HUES6 (cell line): ENCODE measurements at regions not wholly inside any gene's neighbourhood (a gene's known extent, or its start where the extent isn't known, plus 50 kb on each side); places are given as distances from the start of the nearest gene placed in this dataset.

Experiments
- H3K27ac ChIP-seq: 2 replicates; pipeline ENCODE4 v1.7.0; 2013; ENCODE audit warnings: low read depth, mild to moderate bottlenecking, low read length, inconsistent platforms
- H3K27me3 ChIP-seq: 2 replicates; pipeline ENCODE4 v1.6.1; 2013; ENCODE audit warnings: low read length; ENCODE audit not compliant: control insufficient read depth, insufficient read depth
- H3K36me3 ChIP-seq: 2 replicates; pipeline ENCODE4 v1.6.1; 2013; ENCODE audit warnings: low read length; ENCODE audit not compliant: control insufficient read depth, insufficient read depth
- H3K4me1 ChIP-seq: 2 replicates; pipeline ENCODE4 v1.6.1; 2013; ENCODE audit warnings: low read length; ENCODE audit not compliant: control insufficient read depth, insufficient read depth
- H3K4me3 ChIP-seq: 2 replicates; pipeline ENCODE4 v1.5.1; 2013; ENCODE audit warnings: low read depth, low read length
- H3K9ac ChIP-seq: one replicate; pipeline ENCODE4 v1.6.1; 2013; ENCODE audit warnings: mild to moderate bottlenecking, low read length
- H3K9me3 ChIP-seq: 2 replicates; pipeline ENCODE4 v1.6.1; 2013; ENCODE audit warnings: low read depth, low read length; ENCODE audit not compliant: control insufficient read depth, insufficient read depth

- Histone ChIP-seq H3K9ac (no peak overlapping the region), H3K4me3 (no peak overlapping the region), H3K36me3 (no peaks in the 10 kb centered on the region)
Observed at GRCh38 chr6:92166666-92167065, 1252.7 kb downstream of the EPHA7 start.

DNA sequence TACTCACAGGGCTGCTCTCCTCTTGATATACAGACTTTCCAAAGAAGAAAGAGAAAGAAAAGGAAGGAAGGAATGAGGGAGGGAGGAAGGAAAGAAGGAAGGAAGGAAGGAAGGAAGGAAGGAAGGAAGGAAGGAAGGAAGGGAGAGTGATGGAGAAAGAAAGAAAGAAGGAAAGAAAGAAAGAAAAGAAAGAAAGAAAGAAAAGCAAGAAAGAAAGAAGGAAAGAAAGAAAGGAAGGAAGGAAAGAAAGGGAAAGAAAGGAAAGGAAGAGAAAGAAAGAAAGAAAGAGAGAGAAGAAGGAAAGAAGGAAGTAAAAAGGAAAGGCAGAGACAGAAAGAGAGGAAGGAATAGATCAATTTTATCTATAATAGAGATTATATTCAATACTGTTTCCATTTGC lies 1257.4 kb downstream of the EPHA7 start:
- no peak overlapping the region for H3K4me3 ChIP-seq
- no peaks in the 10 kb centered on the region for H3K27me3 ChIP-seq
- H3K4me1 ChIP-seq = no peaks in the 10 kb centered on the region
- no peaks in the 10 kb centered on the region for H3K36me3 ChIP-seq
- no peak overlapping the region for H3K9ac ChIP-seq
- no peaks in the 10 kb centered on the region; the same call in 1 of the 2 replicates for H3K9me3 ChIP-seq
- H3K27ac ChIP-seq = no peak overlapping the region

More at GRCh38 chr6:92166666-92167065, 1252.7 kb downstream of the EPHA7 start:
- Histone ChIP-seq H3K9me3 (no peaks in the 10 kb centered on the region; the same call in 1 of the 2 replicates), H3K4me1 (no peaks in the 10 kb centered on the region), H3K27me3 (no peaks in the 10 kb centered on the region), H3K27ac (no peak overlapping the region)

DNA sequence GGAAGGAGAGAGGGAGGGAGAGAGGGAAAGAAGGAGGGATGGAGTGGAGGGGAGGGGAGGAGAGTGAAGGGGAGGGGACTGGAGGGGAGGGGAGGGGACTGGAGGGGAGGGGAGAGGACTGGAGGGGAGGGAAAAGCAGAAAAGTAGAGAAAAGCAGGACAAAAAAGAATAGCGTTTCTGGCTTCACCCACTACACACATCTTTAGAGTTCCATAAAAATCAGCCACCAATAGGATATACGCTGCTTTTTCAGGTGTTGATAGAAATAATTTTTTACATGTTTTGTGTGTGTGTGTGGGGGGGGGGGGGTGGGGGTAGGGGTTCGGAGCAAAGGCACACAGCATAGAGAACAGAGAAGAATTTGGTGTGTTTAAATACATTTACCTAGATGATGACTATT lies 1259.1 kb downstream of the EPHA7 start:
- Histone ChIP-seq H3K4me3 (no peak overlapping the region), H3K9me3 (no peaks in the 10 kb centered on the region; the same call in 1 of the 2 replicates), H3K27ac (no peak overlapping the region), H3K27me3 (no peaks in the 10 kb centered on the region), H3K36me3 (no peaks in the 10 kb centered on the region), H3K9ac (no peak overlapping the region), H3K4me1 (no peaks in the 10 kb centered on the region)

DNA sequence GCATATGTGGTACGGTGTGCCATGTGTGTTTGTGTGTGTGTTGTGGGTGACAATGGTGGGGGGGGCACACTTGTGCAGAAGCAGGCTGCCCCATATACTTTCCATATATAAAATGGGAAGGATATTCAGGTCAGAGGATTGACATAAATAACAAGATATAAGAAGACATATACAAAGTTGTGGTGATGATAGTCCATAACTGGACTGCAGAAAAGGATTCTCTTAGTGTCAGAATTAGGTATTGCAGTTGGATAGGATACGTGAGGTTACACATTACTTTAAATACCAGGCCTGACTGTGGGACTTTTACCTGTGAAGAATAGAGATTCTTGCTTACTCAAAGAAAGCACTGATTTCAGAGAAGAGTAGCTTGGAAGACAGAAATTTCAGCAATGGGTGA lies 1260.3 kb downstream of the EPHA7 start:
- Histone ChIP-seq H3K27ac (no peak overlapping the region), H3K4me3 (no peak overlapping the region), H3K9ac (no peak overlapping the region), H3K9me3 (no peaks in the 10 kb centered on the region), H3K27me3 (no peaks in the 10 kb centered on the region), H3K4me1 (no peaks in the 10 kb centered on the region), H3K36me3 (no peaks in the 10 kb centered on the region)

- no peaks in the 10 kb centered on the region for H3K36me3 ChIP-seq
- no peak overlapping the region for H3K9ac ChIP-seq
- no peaks in the 10 kb centered on the region for H3K4me1 ChIP-seq
- no peaks in the 10 kb centered on the region for H3K27me3 ChIP-seq
- H3K27ac ChIP-seq = no peak overlapping the region
- H3K9me3 ChIP-seq = no peaks in the 10 kb centered on the region
- no peak overlapping the region for H3K4me3 ChIP-seq
Observed at GRCh38 chr6:92150553-92150952, 1268.8 kb downstream of the EPHA7 start.

- Histone ChIP-seq H3K4me3 (no peak overlapping the region), H3K9ac (no peak overlapping the region), H3K9me3 (no peaks in the 10 kb centered on the region), H3K4me1 (no peaks in the 10 kb centered on the region), H3K27ac (no peak overlapping the region), H3K27me3 (no peaks in the 10 kb centered on the region), H3K36me3 (no peaks in the 10 kb centered on the region)
Observed at GRCh38 chr6:92147246-92147645, 1272.1 kb downstream of the EPHA7 start.

GRCh38 chr6:92139601-92140000 lies 1279.8 kb downstream of the EPHA7 start:
- H3K27ac ChIP-seq = no peak overlapping the region
- no peaks in the 10 kb centered on the region for H3K27me3 ChIP-seq
- H3K9me3 ChIP-seq = no peaks in the 10 kb centered on the region

GRCh38 chr6:92132957-92133356 lies 1286.4 kb downstream of the EPHA7 start:
- Histone ChIP-seq H3K4me3 (no peak overlapping the region), H3K9ac (no peak overlapping the region), H3K27me3 (no peaks in the 10 kb centered on the region), H3K27ac (no peak overlapping the region), H3K4me1 (no peaks in the 10 kb centered on the region), H3K36me3 (no peaks in the 10 kb centered on the region), H3K9me3 (no peaks in the 10 kb centered on the region)

More at GRCh38 chr6:92139601-92140000, 1279.8 kb downstream of the EPHA7 start:
- Histone ChIP-seq H3K4me1 (no peaks in the 10 kb centered on the region), H3K9ac (no peak overlapping the region), H3K4me3 (no peak overlapping the region), H3K36me3 (no peaks in the 10 kb centered on the region)

DNA sequence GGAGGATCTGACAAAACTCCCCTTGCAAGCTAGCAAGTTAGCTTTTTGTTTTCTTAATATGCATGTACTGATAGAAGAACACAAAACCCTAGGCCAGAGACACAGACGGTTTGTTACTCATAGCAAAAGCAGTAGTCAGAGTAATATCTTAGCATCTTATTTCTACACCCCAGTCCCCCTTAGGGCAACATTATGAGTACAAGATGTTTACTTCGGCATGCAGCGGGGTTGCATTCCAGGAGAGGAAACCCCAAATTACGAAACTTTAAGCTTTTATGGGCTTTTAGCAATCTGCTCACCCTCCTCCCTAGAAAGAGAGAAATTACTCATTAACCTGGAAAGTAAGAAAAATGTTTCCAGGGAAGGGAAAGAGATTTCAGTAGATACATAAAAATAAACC lies 1286.9 kb downstream of the EPHA7 start:
- Histone ChIP-seq H3K4me3 (no peak overlapping the region), H3K9me3 (no peaks in the 10 kb centered on the region), H3K27me3 (no peaks in the 10 kb centered on the region), H3K36me3 (no peaks in the 10 kb centered on the region), H3K9ac (no peak overlapping the region), H3K4me1 (no peaks in the 10 kb centered on the region), H3K27ac (no peak overlapping the region)

DNA sequence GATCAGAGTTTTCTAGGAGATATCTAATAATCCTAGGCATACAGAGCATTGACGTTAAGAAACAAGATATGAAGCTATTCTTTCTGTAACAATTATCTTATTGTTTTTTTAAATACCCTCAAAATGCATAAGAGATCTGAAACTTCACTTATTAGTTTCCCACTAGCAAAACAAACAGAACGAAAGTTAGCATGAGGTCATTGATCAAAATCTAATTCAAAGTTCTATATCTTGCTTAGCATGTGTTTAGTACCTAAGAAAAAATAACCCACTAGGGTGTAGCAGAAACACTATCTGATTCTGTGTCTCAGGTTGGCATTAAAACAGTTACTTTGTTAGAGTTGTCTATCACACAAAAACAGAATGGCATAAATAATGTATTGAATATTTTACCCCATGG lies 1288.4 kb downstream of the EPHA7 start:
- Histone ChIP-seq H3K4me3 (no peak overlapping the region), H3K4me1 (peaks cover 4% of the 10 kb centered on the region; the same call in 1 of the 2 replicates), H3K27ac (no peak overlapping the region), H3K27me3 (no peaks in the 10 kb centered on the region), H3K9ac (no peak overlapping the region), H3K9me3 (no peaks in the 10 kb centered on the region), H3K36me3 (no peaks in the 10 kb centered on the region)

- Histone ChIP-seq H3K4me3 (no peak overlapping the region), H3K9me3 (no peaks in the 10 kb centered on the region), H3K36me3 (no peaks in the 10 kb centered on the region), H3K27me3 (no peaks in the 10 kb centered on the region), H3K4me1 (peaks cover 12% of the 10 kb centered on the region; the same call in 1 of the 2 replicates), H3K27ac (no peak overlapping the region), H3K9ac (no peak overlapping the region)
Observed at GRCh38 chr6:92126983-92127382, 1292.4 kb downstream of the EPHA7 start.

DNA sequence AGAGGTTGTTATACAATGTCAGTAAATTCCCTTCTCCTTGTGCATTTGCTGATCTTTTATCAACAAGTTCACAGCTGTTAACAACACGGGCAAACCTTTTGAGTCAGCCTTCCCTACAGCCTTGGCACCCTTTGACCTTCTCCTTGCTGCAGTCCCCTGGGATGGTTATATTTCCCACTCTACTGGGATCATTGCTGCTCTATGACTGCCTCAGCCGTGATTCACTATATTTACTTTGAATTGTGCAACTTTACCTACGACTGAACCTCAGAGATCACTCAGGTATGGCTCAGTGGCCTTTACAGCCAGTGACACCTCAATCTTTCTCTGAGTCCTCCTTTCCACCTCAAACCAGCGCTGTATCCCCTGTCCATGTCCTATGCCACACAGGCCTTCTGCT lies 1293.3 kb downstream of the EPHA7 start:
- Histone ChIP-seq H3K9ac (no peak overlapping the region), H3K4me3 (no peak overlapping the region), H3K27ac (no peak overlapping the region), H3K27me3 (no peaks in the 10 kb centered on the region), H3K4me1 (peaks cover 12% of the 10 kb centered on the region; the same call in 1 of the 2 replicates), H3K36me3 (no peaks in the 10 kb centered on the region), H3K9me3 (no peaks in the 10 kb centered on the region)
